ENCODE measurements at regions not wholly inside any gene's neighbourhood (a gene's known extent, or its start where the extent isn't known, plus 50 kb on each side); places are given as distances from the start of the nearest gene placed in this dataset.

DNA sequence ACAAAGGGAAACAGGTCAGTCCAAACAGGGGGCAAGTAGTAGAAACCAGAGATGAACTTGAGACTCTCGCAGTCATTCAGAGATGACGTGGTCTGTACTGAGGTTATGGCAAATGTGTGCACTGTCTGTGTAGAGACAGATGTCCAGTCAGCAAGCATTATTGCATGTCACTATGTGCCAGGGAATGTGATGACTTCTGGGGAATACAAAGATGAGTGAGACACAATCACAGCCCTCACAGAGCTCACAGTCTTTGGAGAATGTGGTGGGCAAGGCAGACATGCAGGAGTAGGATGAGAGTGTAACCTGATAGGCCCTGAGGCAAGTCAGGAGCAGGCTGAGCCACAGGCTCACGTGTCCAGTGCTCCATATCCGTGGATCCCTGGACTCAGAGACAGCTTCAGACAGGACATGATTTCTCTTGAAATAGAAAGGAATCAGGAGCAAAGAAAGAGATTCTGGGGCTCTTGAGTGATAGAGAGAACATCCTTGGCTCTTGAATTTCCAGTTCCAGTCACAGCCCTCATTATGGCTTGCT is 550.7 kb downstream of the ETS1 start:
- DNase-seq (ENCODE audit: low spot score) = no peak

- no peak for DNase-seq (ENCODE audit: low spot score)
These were observed 551.4 kb downstream of the ETS1 start for GRCh38 chr11:128036006-128036405.

- peak; percentile 72 for DNase-seq (ENCODE audit: low spot score)
These were observed 555.7 kb downstream of the ETS1 start for GRCh38 chr11:128031538-128032134.

- DNase-seq (ENCODE audit: low spot score) = no peak
These were observed 558.1 kb downstream of the ETS1 start for GRCh38 chr11:128029219-128029722.

- peak; percentile 74 for DNase-seq (ENCODE audit: low spot score)
These were observed 560.8 kb downstream of the ETS1 start for GRCh38 chr11:128026596-128026995.

DNA sequence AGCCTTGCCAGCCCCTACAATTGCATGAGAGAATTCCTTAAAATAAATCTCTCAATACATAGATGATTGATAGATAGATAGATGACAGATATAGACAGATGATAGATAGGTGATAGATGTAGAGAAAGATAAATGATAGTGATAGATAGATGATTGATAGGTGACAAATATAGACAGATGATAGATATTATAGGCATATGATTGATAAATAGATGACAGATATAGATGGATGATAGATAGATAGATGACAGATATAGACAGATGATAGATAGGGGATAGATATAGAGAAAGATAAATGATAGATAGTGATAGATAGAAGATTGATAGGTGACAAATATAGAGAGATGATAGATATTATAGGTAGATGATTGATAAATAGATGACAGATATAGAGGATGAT is 564.6 kb downstream of the ETS1 start:
- DNase-seq (ENCODE audit: low spot score) = no peak

- DNase-seq (ENCODE audit: low spot score) = no peak
These were observed 565.4 kb downstream of the ETS1 start for GRCh38 chr11:128022007-128022368.

DNA sequence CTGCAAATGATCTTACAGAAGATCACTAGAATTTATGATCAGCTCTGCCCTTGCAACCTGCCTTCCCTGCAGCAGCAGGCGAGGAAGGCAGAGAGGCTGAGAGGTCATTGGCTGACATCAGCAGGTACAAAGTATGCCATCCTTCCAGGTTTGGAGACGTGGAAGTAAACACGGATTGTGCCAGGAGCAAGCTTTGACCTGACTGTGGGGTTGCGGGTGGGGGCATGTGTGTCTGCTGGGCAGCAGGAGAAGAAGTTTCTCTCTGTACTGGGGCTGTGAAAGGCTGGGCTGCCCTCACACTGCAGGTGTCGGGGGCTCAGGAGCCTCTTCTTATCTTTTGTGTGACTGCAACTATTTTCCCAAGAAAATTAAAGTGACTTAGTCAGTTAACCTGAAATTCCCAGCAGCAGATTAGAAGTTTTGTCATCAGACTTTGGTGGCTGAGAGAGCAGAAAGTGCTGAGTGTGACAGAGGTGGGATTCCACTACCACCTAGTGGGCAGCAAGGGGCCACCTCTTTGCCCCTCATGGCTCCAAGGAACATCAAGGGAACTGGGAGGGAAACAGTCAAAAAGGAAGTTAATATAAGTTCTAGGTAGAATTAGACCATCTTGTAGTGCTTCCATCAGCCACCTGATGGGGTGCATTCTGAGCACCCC is 565.9 kb downstream of the ETS1 start:
- DNase-seq (ENCODE audit: low spot score) = no peak

DNA sequence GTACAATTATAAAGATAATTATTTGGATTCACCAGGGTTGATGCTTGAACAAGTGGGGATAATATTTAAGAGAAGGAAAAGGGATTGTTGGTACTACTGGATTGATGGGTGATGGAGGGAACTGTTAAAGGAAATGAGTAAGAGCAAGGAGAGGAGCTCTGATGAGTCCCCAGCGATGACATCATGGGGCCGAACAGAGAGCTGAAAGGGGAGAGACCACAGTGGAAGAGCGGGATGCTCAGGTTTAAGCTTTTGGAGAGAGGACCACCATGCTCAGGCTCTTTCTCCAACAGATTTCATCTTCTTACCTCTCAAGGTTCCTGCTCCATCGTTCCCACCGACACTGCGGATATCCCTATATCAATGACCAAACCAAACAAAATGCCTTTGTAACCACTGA is 568.7 kb downstream of the ETS1 start:
- no peak for DNase-seq (ENCODE audit: low spot score)

GRCh38 chr11:128005562-128005961 is 581.8 kb downstream of the ETS1 start:
- no peak for DNase-seq (ENCODE audit: low spot score)

- DNase-seq (ENCODE audit: low spot score) = no peak
These were observed 588.9 kb downstream of the ETS1 start for GRCh38 chr11:127998421-127998820.

DNA sequence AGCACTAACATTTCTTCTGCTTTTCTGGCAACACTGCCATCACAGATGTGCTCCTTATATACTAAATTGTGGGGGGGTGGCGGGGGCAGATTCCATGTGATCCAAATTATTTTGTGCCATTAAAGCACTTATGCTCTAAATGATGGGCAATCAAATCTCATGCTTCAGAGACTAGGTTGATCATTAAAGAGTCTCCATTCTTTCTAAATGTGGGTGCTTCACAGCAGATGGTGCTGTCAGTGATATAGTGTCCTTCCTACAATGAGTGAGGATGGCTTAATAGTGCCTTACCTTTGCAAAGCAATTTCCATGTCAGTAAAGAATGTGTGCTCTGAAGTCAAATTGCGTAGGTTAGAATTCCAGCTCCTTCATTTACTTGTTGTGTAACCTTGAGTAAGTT is 589.8 kb downstream of the ETS1 start:
- no peak for DNase-seq (ENCODE audit: low spot score)

DNA sequence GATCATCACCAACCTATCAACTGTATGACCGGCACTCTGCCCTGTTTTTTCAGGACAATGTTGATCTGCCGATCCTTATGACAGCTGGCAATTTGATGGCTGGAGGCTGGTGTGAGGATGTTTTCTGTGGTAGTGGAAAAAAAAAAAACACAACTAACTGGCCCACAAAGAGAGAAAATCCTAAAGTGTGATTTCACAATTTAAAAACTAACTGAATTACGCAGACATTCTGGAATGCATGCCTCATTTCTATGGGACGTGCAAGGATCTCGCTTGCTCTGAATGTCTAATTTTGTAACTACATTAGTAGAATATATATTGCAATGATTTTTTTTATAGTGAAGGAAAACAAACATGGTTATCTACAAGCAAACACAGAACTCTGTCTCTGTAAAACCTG is 590.5 kb downstream of the ETS1 start:
- DNase-seq (ENCODE audit: low spot score) = no peak

GRCh38 chr11:127995921-127996320 is 591.4 kb downstream of the ETS1 start:
- DNase-seq (ENCODE audit: low spot score) = no peak

GRCh38 chr11:127994736-127995135 is 592.6 kb downstream of the ETS1 start:
- no peak for DNase-seq (ENCODE audit: low spot score)

DNA sequence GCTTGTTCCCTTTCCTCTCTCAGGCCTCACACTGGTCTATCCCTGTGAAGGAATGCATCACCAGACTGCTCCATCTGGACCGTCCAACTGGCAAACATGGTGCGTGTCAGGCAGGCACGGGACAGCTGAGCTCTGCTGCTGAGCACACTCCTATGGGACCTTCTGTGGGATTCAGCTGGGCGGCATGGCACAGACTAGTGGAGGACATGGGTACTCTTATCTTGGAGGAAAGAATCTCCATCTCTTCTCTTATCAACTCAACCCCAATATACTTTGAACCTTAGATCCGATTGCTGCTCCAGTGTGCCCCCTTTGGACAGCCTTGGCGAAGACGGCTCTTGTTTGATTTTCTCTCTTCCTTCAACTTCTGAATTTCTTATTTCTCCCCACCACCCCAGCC is 593.6 kb downstream of the ETS1 start:
- DNase-seq (ENCODE audit: low spot score) = no peak

DNA sequence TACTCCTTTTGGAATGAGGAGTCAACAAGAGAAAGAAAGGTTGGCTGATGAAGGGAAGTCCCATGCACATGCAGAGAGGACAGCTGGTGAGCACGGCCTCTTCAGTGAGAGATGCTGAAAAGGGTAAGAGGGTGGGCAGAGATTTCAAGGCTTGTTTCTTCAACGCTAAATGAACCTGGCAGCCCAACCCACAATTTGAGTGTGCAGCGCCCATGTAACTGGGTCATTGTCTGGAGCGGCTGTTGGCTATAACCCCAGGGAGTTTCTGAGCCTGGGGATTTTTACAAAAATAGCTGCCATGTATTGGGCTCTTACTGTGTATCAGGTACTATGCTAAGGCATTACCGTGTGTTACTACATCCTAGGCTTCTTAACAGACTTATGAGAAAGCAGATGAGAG is 594.1 kb downstream of the ETS1 start:
- no peak for DNase-seq (ENCODE audit: low spot score)

GRCh38 chr11:127986073-127986472 is 601.3 kb downstream of the ETS1 start:
- no peak for DNase-seq (ENCODE audit: low spot score)

DNA sequence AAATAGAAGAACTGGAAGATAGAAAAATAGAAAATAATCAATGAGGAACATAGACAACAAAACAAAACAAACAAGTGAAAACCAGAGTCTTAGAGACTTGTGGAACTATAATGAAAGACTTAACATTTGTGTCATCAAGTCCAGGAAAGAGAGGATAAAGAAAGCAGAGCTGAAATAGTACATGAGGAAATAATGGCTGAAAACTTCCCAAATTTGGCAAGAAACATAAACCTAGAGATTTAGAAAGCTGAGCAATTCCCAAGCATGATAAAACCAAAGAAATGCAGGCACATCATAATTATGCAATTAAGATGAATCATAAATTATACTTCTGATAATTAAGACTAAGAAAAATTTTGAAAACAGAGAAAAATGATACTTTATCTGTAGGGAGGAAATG is 614.5 kb downstream of the ETS1 start:
- DNase-seq (ENCODE audit: low spot score) = no peak

DNA sequence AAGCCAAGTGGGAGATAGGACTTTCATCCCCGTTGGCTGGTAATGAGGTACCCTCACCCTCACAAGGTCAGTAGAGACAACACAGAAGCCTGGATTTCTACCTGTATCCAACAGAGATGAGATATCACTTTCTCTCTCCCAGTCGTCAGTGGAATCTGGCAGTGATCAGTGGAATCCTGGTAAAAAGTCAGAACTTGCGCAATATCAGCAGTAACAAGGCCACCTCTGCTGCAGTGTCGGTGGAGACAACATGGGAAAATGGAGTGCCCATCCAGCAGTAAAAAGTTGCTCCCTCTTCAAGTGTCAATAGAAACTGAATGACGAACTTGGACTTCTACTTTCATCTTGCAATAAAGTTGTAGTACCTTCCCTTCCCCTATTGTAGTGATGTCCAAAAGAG is 615.9 kb downstream of the ETS1 start:
- DNase-seq (ENCODE audit: low spot score) = no peak

GRCh38 chr11:127966821-127967220 is 620.5 kb downstream of the ETS1 start:
- no peak for DNase-seq (ENCODE audit: low spot score)

GRCh38 chr11:127965939-127966668 is 621.3 kb downstream of the ETS1 start:
- DNase-seq (ENCODE audit: low spot score) = no peak

DNA sequence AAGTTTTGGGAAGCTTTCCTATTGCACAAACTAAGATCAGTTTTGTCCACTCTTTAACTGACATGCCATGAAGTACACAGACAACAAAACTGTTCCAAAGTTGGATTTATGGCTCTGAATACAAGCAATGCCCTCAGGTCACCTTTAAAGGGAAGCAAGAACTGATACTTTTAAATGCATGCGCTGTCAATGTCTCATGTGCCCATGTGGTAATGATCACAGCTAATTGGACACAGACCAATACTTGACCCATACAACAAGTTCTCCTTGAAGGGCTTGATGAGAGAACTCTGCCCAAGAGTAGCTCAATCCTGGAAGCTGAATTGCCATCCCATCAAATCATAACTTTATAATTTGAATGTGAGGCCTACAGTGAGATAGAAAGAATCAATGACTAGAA is 624.9 kb downstream of the ETS1 start:
- DNase-seq (ENCODE audit: low spot score) = no peak

Data from RKO (cell line).